MV-4-11 (cell line): ENCODE measurements at regions not wholly inside any gene's neighbourhood (a gene's known extent, or its start where the extent isn't known, plus 50 kb on each side); places are given as distances from the start of the nearest gene placed in this dataset.
"Not testable (repeated sequence)": the region's sequence is repeated elsewhere in the genome, so short reads cannot be mapped to it uniquely, and the experiment has no call there.

Source experiments
- DNase-seq: peaks from one replicate; lab custom pipeline; 2025; lab: John Stamatoyannopoulos, UW

GRCh38 chr20:53800418-53800817 lies 206.8 kb upstream of the ZNF217 start:
- no peak for DNase-seq

DNA sequence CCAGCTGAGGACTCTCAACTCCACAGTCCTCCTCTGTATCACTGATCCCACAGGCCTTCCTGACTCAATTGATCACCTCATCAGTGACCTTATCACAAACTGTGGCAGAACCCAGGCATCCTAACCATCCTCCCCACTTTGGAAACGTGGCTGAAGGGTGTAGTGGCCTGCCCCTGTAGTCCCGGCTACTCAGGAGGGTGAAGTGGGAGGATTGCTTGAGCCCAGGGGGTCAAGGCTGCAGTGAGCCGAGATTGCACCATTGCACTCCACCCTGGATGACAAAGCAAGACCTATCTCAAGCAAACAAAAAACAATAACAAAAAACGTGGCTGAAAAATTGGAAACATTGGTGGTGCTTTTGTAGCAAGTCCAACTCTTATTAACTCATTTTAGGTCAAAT lies 203.4 kb upstream of the ZNF217 start:
- no peak for DNase-seq

DNA sequence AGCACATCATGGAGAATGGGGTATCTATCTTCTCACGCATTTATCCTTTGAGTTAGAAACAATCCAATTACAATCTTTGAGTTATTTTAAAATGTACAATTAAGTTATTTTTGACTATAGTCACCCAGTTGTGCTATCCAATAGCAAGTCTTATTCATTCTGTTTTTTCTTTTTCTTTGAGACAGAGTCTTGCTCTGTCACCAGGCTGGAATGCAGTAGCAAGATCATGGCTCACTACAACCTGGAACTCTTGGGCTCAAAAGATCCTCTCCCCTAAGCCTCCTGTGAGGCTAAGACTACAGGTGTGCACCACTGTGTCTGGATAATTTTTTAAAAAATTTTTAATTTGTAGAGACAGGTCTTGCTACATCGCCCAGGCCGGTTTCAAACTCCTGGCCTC lies 201.5 kb upstream of the ZNF217 start:
- DNase-seq: no peak

DNA sequence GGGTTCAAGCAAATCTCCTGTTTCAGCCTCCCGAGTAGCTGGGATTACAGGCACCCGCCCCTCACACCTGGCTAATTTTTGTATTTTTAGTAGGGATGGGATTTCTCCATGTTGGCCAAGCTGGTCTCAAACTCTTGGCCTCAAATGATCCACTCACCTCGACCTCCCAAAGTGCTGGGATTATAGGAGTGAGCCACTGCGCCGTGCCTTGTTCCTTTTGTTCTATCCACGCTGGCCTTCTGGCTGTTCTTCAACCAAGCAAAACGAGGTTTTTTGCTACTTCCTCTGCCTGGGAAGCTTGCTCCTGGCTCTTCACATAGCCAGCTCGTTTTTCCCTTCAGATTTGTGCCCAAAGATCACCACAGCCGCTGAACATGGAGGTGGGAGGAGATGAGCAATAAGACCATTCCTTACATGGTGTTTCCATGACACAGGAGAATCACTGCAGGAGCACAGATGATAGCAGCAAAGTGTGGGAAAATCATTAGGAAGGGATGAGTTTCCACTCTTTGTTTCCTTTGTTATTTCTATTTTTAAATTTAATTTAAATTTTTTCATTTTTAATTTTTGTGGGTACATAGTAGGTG lies 201.0 kb upstream of the ZNF217 start:
- no peak for DNase-seq

- no peak for DNase-seq
Observed at GRCh38 chr20:53793783-53794383, 200.2 kb upstream of the ZNF217 start.

GRCh38 chr20:53792946-53793536 lies 199.4 kb upstream of the ZNF217 start:
- DNase-seq: no peak

DNA sequence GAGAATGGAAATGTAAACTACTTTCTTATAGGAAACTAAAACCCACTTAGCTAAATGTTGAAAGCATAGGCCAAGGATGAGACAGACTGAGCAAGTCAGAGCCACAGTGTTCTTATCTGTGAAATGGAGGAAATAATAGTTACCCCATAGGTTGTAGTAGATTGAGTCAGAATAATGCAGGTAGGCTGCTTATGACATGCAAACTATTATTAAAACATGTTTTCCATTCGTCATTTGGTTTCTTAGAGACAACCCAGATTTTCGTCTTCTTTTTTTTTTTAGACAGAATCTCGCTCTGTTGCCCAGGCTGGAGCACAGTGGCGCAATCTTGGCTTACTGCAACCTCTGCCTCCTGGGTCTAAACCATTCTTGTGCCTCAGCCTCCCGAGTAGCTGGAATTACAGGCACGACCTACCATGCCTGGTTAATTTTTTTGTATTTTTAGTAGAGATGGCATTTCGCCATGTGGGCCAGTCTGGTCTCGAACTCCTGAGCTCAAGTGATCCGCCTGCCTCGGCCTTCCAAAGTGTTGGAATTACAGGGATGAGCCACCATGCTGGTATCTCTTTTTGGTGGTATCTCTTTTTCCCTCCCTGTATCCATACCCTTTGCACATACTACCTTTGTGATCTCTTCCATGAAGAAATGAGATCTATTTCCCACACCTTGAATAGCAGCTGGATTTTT lies 196.5 kb upstream of the ZNF217 start:
- no peak for DNase-seq

DNA sequence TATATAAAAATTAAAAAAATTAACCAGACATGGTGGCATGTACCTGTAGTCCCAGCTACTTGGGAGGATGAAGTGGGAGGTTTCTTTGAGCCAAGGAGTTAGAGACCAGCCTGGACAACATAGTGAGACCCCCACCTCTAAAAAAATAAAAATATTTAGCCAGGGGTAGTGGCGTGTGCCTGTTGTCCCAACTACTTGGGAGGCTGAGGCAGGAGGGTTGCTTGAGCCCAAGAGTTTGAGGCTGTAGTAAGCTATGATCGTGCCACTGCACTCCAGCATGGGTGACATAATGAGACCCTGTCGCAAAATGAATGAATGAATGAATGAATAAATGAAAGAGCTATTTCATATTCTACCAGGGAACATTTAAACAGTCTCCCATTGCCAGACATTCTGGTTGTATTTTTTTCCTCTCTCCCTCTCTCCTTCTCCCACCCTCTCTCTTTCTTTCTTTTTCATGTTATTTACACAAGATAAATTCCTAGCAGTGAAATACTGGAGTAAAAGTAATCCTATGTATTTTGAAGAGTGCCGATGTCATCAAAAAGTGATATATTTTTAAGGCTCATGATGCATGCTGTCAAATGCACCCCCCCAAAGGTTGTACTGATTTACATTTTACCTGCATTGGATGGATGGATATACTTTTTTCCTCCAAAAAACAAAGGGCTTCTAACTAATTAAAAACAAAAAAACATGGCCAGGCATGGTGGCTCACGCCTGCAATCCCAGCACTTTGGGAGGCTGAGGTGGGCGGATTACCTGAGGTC lies 194.8 kb upstream of the ZNF217 start:
- no peak for DNase-seq

- DNase-seq: not testable (repeated sequence)
Observed at GRCh38 chr20:53787491-53787931, 193.9 kb upstream of the ZNF217 start.

DNA sequence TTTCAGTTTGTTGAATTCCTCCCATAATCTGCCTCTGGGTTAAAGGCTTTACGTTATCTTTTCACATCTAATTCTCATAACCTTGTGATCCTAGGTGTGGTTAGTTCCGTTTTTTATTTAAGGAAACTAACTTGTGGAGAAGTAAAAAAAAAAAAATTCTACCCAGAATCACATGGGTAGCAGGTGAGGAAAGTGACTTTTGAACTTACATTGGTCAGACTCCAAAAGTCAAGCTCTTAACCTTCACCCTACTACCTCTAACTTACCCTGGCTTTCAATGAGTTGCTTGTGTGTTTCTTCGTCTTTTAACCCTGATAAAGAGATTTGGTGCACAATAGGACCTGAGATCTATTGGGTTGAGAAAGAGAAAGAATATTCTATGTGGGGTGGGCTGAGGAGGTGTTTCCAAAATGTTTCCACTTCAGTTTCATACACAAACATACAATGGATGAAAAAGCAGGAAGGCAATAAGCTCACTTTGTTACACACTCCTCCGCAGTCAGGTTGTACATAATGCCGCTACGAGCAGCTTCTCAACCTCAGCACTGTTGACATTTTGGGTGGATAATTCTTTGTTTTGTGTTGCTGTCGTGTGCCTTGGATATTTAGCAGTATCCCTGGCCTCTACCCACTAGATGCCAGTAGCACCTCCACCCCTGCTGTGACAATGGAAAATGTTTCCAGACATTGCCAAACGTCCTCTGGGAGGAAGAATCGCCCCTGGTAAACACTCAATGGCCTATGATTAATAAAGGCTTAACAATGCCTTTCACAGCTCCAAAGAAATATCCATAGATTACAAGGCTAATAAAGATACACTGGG lies 193.0 kb upstream of the ZNF217 start:
- no peak for DNase-seq

- DNase-seq: no peak
Observed at GRCh38 chr20:53786071-53786444, 192.4 kb upstream of the ZNF217 start.

GRCh38 chr20:53785320-53785719 lies 191.7 kb upstream of the ZNF217 start:
- DNase-seq: no peak

- DNase-seq: no peak
Observed at GRCh38 chr20:53783768-53784167, 190.1 kb upstream of the ZNF217 start.

GRCh38 chr20:53782612-53783246 lies 189.1 kb upstream of the ZNF217 start:
- no peak for DNase-seq

DNA sequence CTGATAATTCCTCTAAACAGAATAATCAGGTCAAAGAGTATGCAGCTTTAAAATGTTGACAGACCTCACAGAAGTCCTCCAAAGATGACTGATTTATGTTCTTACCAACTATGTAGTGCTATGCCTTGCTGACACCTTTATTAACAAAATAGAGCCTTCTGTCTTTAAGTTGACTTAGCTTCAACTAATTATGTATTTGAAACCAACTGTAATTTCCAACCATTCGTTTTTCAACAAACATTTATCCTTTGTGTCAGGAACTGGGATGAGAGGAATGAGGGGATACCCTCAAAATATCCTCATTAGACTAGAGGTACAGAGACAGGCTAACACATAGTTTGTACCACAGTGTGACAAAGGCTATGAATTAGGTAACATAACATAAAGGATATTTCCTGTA lies 186.2 kb upstream of the ZNF217 start:
- DNase-seq: no peak

GRCh38 chr20:53778736-53779135 lies 185.1 kb upstream of the ZNF217 start:
- DNase-seq: no peak

DNA sequence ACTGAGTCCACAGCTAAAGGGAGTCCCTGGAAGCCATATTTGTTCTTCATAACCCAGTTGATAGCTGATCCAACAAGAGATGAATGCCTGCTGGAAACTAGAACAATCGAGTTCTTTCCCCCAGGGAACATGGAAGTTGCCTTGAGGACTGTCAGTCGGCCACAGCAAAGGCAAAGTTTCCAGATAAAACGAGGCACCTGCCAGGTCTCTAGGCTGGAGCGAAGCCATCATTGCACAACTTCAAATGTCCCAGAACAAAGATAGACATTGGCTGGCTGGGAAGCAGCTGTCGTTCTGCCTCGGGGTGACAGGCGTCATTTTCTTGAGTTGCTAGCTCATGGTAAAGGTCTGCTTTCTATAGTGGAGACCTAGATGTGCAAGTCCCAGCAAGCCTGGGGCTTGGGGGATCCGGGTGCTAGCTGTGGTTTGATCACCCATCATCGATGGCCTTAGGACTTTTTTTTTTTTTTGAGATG lies 184.4 kb upstream of the ZNF217 start:
- no peak for DNase-seq

- DNase-seq: not testable (repeated sequence)
Observed at GRCh38 chr20:53777402-53777801, 183.8 kb upstream of the ZNF217 start.

- no peak for DNase-seq
Observed at GRCh38 chr20:53776858-53777257, 183.2 kb upstream of the ZNF217 start.

- DNase-seq: no peak
Observed at GRCh38 chr20:53774461-53775203, 181.0 kb upstream of the ZNF217 start.
